IgD-negative memory B cell (primary cell): ENCODE measurements at regions not wholly inside any gene's neighbourhood (a gene's known extent, or its start where the extent isn't known, plus 50 kb on each side); places are given as distances from the start of the nearest gene placed in this dataset.

Experiments used
- H3K27ac Mint-ChIP-seq, 3 donors: one replicate each; pipeline ENCODE4 v1.8.0; 2020 to 2022; ENCODE audit warnings: mild to moderate bottlenecking in 3 of 3, mixed read lengths in 3 of 3, moderate library complexity in 1 of 3
- H3K27me3 Mint-ChIP-seq: one replicate; pipeline ENCODE4 v1.8.0; 2021; ENCODE audit warnings: mixed read lengths
- H3K36me3 Mint-ChIP-seq: one replicate; pipeline ENCODE4 v1.8.0; 2020; ENCODE audit warnings: mild to moderate bottlenecking, mixed read lengths
- H3K4me1 Mint-ChIP-seq, 3 donors: one replicate each; pipeline ENCODE4 v1.8.0; 2020 to 2022; ENCODE audit warnings: mixed read lengths in 3 of 3, mild to moderate bottlenecking in 1 of 3
- H3K4me3 Mint-ChIP-seq, 4 donors: one replicate each; pipeline ENCODE4 v1.8.0; 2020 to 2022; ENCODE audit warnings: mild to moderate bottlenecking in 4 of 4, mixed read lengths in 4 of 4, moderate library complexity in 3 of 4
- H3K9me3 Mint-ChIP-seq, 3 donors: one replicate each; pipeline ENCODE4 v1.8.0; 2020 to 2021; ENCODE audit warnings: mixed read lengths in 3 of 3, mild to moderate bottlenecking in 1 of 3

GRCh38 chr6:74645108-74645849, 560.6 kb downstream of the COL12A1 start:
- no peaks in the 10 kb centered on the region for H3K4me1 Mint-ChIP-seq
- peaks cover 3% of the 10 kb centered on the region for H3K27me3 Mint-ChIP-seq
- H3K36me3 Mint-ChIP-seq = peaks cover 2% of the 10 kb centered on the region
- no peak overlapping the region for H3K27ac Mint-ChIP-seq
- peaks cover 3 to 4% (median 4%) of the 10 kb centered on the region in 3 donors for H3K9me3 Mint-ChIP-seq
- H3K4me3 Mint-ChIP-seq = no peak overlapping the region

GRCh38 chr6:74642101-74642500, 563.8 kb downstream of the COL12A1 start:
- no peaks in the 10 kb centered on the region for H3K4me1 Mint-ChIP-seq
- no peaks in the 10 kb centered on the region for H3K9me3 Mint-ChIP-seq
- no peak overlapping the region for H3K4me3 Mint-ChIP-seq
- no peaks in the 10 kb centered on the region for H3K36me3 Mint-ChIP-seq
- H3K27ac Mint-ChIP-seq = no peak overlapping the region
- H3K27me3 Mint-ChIP-seq = peaks cover 3% of the 10 kb centered on the region

GRCh38 chr6:74638412-74638811, 567.4 kb downstream of the COL12A1 start:
- Mint-ChIP-seq H3K36me3 (no peaks in the 10 kb centered on the region), H3K9me3 (peaks cover 0 to 4% (median 0%) of the 10 kb centered on the region in 3 donors), H3K27ac (no peak overlapping the region), H3K4me3 (no peak overlapping the region), H3K27me3 (peaks cover 1% of the 10 kb centered on the region), H3K4me1 (no peaks in the 10 kb centered on the region)

- H3K9me3 Mint-ChIP-seq = peaks cover 0 to 9% (median 5%) of the 10 kb centered on the region in 3 donors
- H3K4me1 Mint-ChIP-seq = no peaks in the 10 kb centered on the region
- H3K27ac Mint-ChIP-seq = no peak overlapping the region
- H3K27me3 Mint-ChIP-seq = no peaks in the 10 kb centered on the region
- no peak overlapping the region for H3K4me3 Mint-ChIP-seq
- H3K36me3 Mint-ChIP-seq = no peaks in the 10 kb centered on the region
Observed at GRCh38 chr6:74632196-74632875, 573.5 kb downstream of the COL12A1 start.

- peaks cover 0 to 9% (median 5%) of the 10 kb centered on the region in 3 donors for H3K9me3 Mint-ChIP-seq
- H3K4me3 Mint-ChIP-seq = no peak overlapping the region
- H3K36me3 Mint-ChIP-seq = no peaks in the 10 kb centered on the region
- no peaks in the 10 kb centered on the region for H3K27me3 Mint-ChIP-seq
- H3K27ac Mint-ChIP-seq = no peak overlapping the region
- H3K4me1 Mint-ChIP-seq = no peaks in the 10 kb centered on the region
Observed at GRCh38 chr6:74631564-74631963, 574.3 kb downstream of the COL12A1 start.

- Mint-ChIP-seq H3K27ac (no peak overlapping the region), H3K9me3 (peaks cover 0 to 29% (median 12%) of the 10 kb centered on the region in 3 donors), H3K36me3 (no peaks in the 10 kb centered on the region), H3K4me3 (no peak overlapping the region), H3K4me1 (no peaks in the 10 kb centered on the region), H3K27me3 (no peaks in the 10 kb centered on the region)
Observed at GRCh38 chr6:74626288-74626687, 579.6 kb downstream of the COL12A1 start.

- peaks cover 0 to 30% (median 10%) of the 10 kb centered on the region in 3 donors for H3K9me3 Mint-ChIP-seq
- no peak overlapping the region for H3K4me3 Mint-ChIP-seq
- peaks cover 2% of the 10 kb centered on the region for H3K27me3 Mint-ChIP-seq
- H3K27ac Mint-ChIP-seq = no peak overlapping the region
- no peaks in the 10 kb centered on the region for H3K4me1 Mint-ChIP-seq
- peaks cover 3% of the 10 kb centered on the region for H3K36me3 Mint-ChIP-seq
Observed at GRCh38 chr6:74623027-74623426, 582.8 kb downstream of the COL12A1 start.

GRCh38 chr6:74611220-74611619, 594.6 kb downstream of the COL12A1 start:
- H3K9me3 Mint-ChIP-seq = peaks cover 0 to 2% (median 0%) of the 10 kb centered on the region in 3 donors
- no peak overlapping the region for H3K4me3 Mint-ChIP-seq
- no peaks in the 10 kb centered on the region for H3K27me3 Mint-ChIP-seq
- no peaks in the 10 kb centered on the region for H3K36me3 Mint-ChIP-seq
- no peak overlapping the region for H3K27ac Mint-ChIP-seq
- H3K4me1 Mint-ChIP-seq = no peaks in the 10 kb centered on the region

- no peak overlapping the region for H3K27ac Mint-ChIP-seq
- peaks cover 0 to 2% (median 0%) of the 10 kb centered on the region in 3 donors for H3K9me3 Mint-ChIP-seq
- H3K36me3 Mint-ChIP-seq = no peaks in the 10 kb centered on the region
- H3K4me1 Mint-ChIP-seq = no peaks in the 10 kb centered on the region
- no peaks in the 10 kb centered on the region for H3K27me3 Mint-ChIP-seq
- no peak overlapping the region for H3K4me3 Mint-ChIP-seq
Observed at GRCh38 chr6:74610352-74610751, 595.5 kb downstream of the COL12A1 start.

GRCh38 chr6:74609871-74610270, 596.0 kb downstream of the COL12A1 start:
- H3K9me3 Mint-ChIP-seq = peaks cover 0 to 2% (median 0%) of the 10 kb centered on the region in 3 donors
- H3K27me3 Mint-ChIP-seq = no peaks in the 10 kb centered on the region
- no peak overlapping the region for H3K27ac Mint-ChIP-seq
- no peak overlapping the region for H3K4me3 Mint-ChIP-seq
- no peaks in the 10 kb centered on the region for H3K36me3 Mint-ChIP-seq
- no peaks in the 10 kb centered on the region for H3K4me1 Mint-ChIP-seq

- Mint-ChIP-seq H3K27ac (no peak overlapping the region), H3K27me3 (no peaks in the 10 kb centered on the region), H3K9me3 (no peaks in the 10 kb centered on the region), H3K36me3 (no peaks in the 10 kb centered on the region), H3K4me1 (no peaks in the 10 kb centered on the region), H3K4me3 (no peak overlapping the region)
Observed at GRCh38 chr6:74607934-74608333, 597.9 kb downstream of the COL12A1 start.

- H3K27me3 Mint-ChIP-seq = no peaks in the 10 kb centered on the region
- no peaks in the 10 kb centered on the region for H3K9me3 Mint-ChIP-seq
- H3K4me1 Mint-ChIP-seq = no peaks in the 10 kb centered on the region
- no peaks in the 10 kb centered on the region for H3K36me3 Mint-ChIP-seq
- H3K4me3 Mint-ChIP-seq = no peak overlapping the region
- no peak overlapping the region for H3K27ac Mint-ChIP-seq
Observed at GRCh38 chr6:74607468-74607867, 598.4 kb downstream of the COL12A1 start.

GRCh38 chr6:74606582-74607071, 599.2 kb downstream of the COL12A1 start:
- no peak overlapping the region for H3K4me3 Mint-ChIP-seq
- H3K9me3 Mint-ChIP-seq = no peaks in the 10 kb centered on the region
- no peak overlapping the region for H3K27ac Mint-ChIP-seq
- H3K36me3 Mint-ChIP-seq = no peaks in the 10 kb centered on the region
- H3K4me1 Mint-ChIP-seq = no peaks in the 10 kb centered on the region
- H3K27me3 Mint-ChIP-seq = no peaks in the 10 kb centered on the region

GRCh38 chr6:74605922-74606581, 599.8 kb downstream of the COL12A1 start:
- Mint-ChIP-seq H3K27ac (no peak overlapping the region), H3K27me3 (no peaks in the 10 kb centered on the region), H3K4me1 (no peaks in the 10 kb centered on the region), H3K4me3 (no peak overlapping the region), H3K9me3 (no peaks in the 10 kb centered on the region), H3K36me3 (no peaks in the 10 kb centered on the region)

GRCh38 chr6:74604279-74604678, 601.6 kb downstream of the COL12A1 start:
- H3K9me3 Mint-ChIP-seq = no peaks in the 10 kb centered on the region
- H3K4me1 Mint-ChIP-seq = peaks cover 0 to under 1% (median 0%) of the 10 kb centered on the region in 3 donors
- H3K36me3 Mint-ChIP-seq = no peaks in the 10 kb centered on the region
- H3K27me3 Mint-ChIP-seq = no peaks in the 10 kb centered on the region
- H3K27ac Mint-ChIP-seq = no peak overlapping the region
- no peak overlapping the region for H3K4me3 Mint-ChIP-seq
